GM12865 (cell line): ENCODE measurements at regions not wholly inside any gene's neighbourhood (a gene's known extent, or its start where the extent isn't known, plus 50 kb on each side); places are given as distances from the start of the nearest gene placed in this dataset.

Source experiments
- DNase-seq: peaks from one replicate; pipeline ENCODE4 v3.0.0; 2010; ENCODE audit warnings: low read depth
- H3K4me3 ChIP-seq: 2 replicates; pipeline ENCODE4 v1.5.1; 2011; ENCODE audit warnings: mild to moderate bottlenecking, low read depth, low read length, control low read depth
- CTCF ChIP-seq: IDR thresholded peaks from 2 replicates; pipeline ENCODE4 v1.5.1; 2011; ENCODE audit warnings: low read length, control low read depth, low read depth, inconsistent platforms; ENCODE audit not compliant: insufficient read depth; ENCODE audit errors: missing control alignments

GRCh38 chr2:196587056-196587455, 52.5 kb upstream of the CCDC150 start:
- TF ChIP-seq CTCF, result no peak
- H3K4me3 ChIP-seq, result no peak overlapping the region

GRCh38 chr2:196587739-196588138, 51.8 kb upstream of the CCDC150 start:
- H3K4me3 ChIP-seq, result no peak overlapping the region
- DNase-seq, result no peak
- no peak for TF ChIP-seq CTCF

More at GRCh38 chr2:196587056-196587455, 52.5 kb upstream of the CCDC150 start:
- no peak for DNase-seq

- DNase-seq, result no peak
- H3K4me3 ChIP-seq, result no peak overlapping the region
- TF ChIP-seq CTCF, result no peak
These were observed 50.1 kb upstream of the CCDC150 start for GRCh38 chr2:196589419-196589818.
